ENCODE measurements at regions not wholly inside any gene's neighbourhood (a gene's known extent, or its start where the extent isn't known, plus 50 kb on each side); places are given as distances from the start of the nearest gene placed in this dataset.

- Histone ChIP-seq H3K9ac (ENCODE audit: low read depth, low read length) (no peak overlapping the region), H3K27me3 (ENCODE audit: control insufficient read depth, insufficient read depth, low read length) (no peaks in the 10 kb centered on the region), H2AK9ac (replicated peaks; ENCODE audit: low read depth, low read length, poor library complexity) (no peak overlapping the region), H3K4me1 (ENCODE audit: control insufficient read depth, insufficient read depth, low read length) (no peaks in the 10 kb centered on the region; the same call in 1 of the 2 replicates), H2AFZ (replicated peaks; ENCODE audit: low read length, poor library complexity) (no peak overlapping the region), H3K4me2 (ENCODE audit: low read depth, low read length) (no peak overlapping the region), H2BK15ac (ENCODE audit: low read depth, low read length) (no peak overlapping the region), H3K14ac (replicated peaks; ENCODE audit: low read depth, low read length) (no peak overlapping the region), H2BK20ac (ENCODE audit: low read depth, low read length) (no peak overlapping the region), H2AK5ac (ENCODE audit: low read depth, low read length) (no peak overlapping the region), H3K23ac (ENCODE audit: low read depth, low read length) (no peak overlapping the region), H3K27ac (ENCODE audit: insufficient read depth, low read length) (peak overlapping the region; percentile 53), H3K79me1 (ENCODE audit: low read depth in 1 of 2, low read length in 2 of 2) (no peaks in the 10 kb centered on the region), H2BK5ac (ENCODE audit: low read depth, low read length, poor library complexity, severe bottlenecking) (no peak overlapping the region), H3K18ac (ENCODE audit: low read depth, low read length) (no peak overlapping the region; the same call in 1 of the 2 replicates), H3K36me3 (ENCODE audit: control insufficient read depth, insufficient read depth, low read length) (no peaks in the 10 kb centered on the region), H4K91ac (ENCODE audit: insufficient read depth, low read depth, low read length) (no peak overlapping the region), H4K5ac (ENCODE audit: low read depth, low read length) (0 out of 2 replicates have a peak overlapping the region, but pooled peaks have one; percentile 6), H3K4ac (ENCODE audit: low read depth, low read length) (no peak overlapping the region), H4K8ac (ENCODE audit: low read depth in 2 of 2, low read length in 2 of 2) (no peak overlapping the region), H3K4me3 (ENCODE audit: insufficient read depth, low read depth, low read length) (no peak overlapping the region), H3K56ac (ENCODE audit: extremely low read depth, insufficient read depth, low read length) (no peak overlapping the region), H3K9me1 (ENCODE audit: insufficient read depth, low read length) (no peaks in the 10 kb centered on the region), H3K9me3 (ENCODE audit: control insufficient read depth, insufficient read depth, low read length) (no peaks in the 10 kb centered on the region), H4K20me1 (ENCODE audit: insufficient read depth, low read length) (no peaks in the 10 kb centered on the region), H2BK120ac (ENCODE audit: low read depth, low read length) (no peak overlapping the region)
- WGBS, 2 experiments (ENCODE audit: extremely low coverage in 2 of 2, insufficient read length in 1 of 2): 87% methylated on average over 3 of the region's 12 CpGs; no CpG with 5 or more reads in 1 of the 2 experiments
- intact Hi-C loops (cut with micrococcal nuclease): no loop called here
- POLR2A ChIA-PET (ENCODE audit: unreplicated experiment): no interaction called here
- in situ Hi-C loops (cut with MboI; ENCODE audit: low sequenced_read_pairs): no loop called here
- CTCF ChIA-PET: interaction anchor here (0.5 to 0.6 kb wide), 2 partner anchors 12 to 49 kb away, joined by 3 read pairs; no protein-coding TSS in a partner anchor
- BruUV-seq (replicated peaks): no TSS peak
- dilution Hi-C loops (cut with HindIII; ENCODE audit: low sequenced_read_pairs, unreplicated experiment): no loop called here
- no peak for ATAC-seq (ENCODE audit: low read depth)
- no peak for DNase-seq
- TF ChIP-seq FOS (IDR thresholded peaks at IDR 0.05; ENCODE audit: low read depth, low read length) (no peak), BHLHE40 (IDR thresholded peaks at IDR 0.05; ENCODE audit: low read depth, low read length) (no peak), SMC3 (IDR thresholded peaks at IDR 0.05; ENCODE audit: low read depth, low read length) (no peak), RAD21 (IDR thresholded peaks at IDR 0.05; ENCODE audit: low read length) (no peak), MAZ (IDR thresholded peaks at IDR 0.05; ENCODE audit: borderline replicate concordance, low read depth, low read length) (no peak), ELK1 (IDR thresholded peaks at IDR 0.05; ENCODE audit: borderline replicate concordance, low read depth, low read length) (no peak), RFX5 (IDR thresholded peaks at IDR 0.05; ENCODE audit: low read depth, low read length) (no peak), RCOR1 (IDR thresholded peaks at IDR 0.05; ENCODE audit: insufficient replicate concordance, low read length) (no peak), CEBPB (IDR thresholded peaks at IDR 0.05; ENCODE audit: low read depth, low read length) (no peak), MAFK (IDR thresholded peaks at IDR 0.05; ENCODE audit: low read depth, low read length) (no peak), POLR2A (IDR thresholded peaks at IDR 0.05; ENCODE audit: low read depth, low read length) (no peak), CHD1 (IDR thresholded peaks at IDR 0.05; ENCODE audit: low read depth, low read length) (no peak), NFE2L2 (IDR thresholded peaks at IDR 0.05; ENCODE audit: low read depth, low read length) (no peak)
- TF ChIP-seq, protein P1, sequence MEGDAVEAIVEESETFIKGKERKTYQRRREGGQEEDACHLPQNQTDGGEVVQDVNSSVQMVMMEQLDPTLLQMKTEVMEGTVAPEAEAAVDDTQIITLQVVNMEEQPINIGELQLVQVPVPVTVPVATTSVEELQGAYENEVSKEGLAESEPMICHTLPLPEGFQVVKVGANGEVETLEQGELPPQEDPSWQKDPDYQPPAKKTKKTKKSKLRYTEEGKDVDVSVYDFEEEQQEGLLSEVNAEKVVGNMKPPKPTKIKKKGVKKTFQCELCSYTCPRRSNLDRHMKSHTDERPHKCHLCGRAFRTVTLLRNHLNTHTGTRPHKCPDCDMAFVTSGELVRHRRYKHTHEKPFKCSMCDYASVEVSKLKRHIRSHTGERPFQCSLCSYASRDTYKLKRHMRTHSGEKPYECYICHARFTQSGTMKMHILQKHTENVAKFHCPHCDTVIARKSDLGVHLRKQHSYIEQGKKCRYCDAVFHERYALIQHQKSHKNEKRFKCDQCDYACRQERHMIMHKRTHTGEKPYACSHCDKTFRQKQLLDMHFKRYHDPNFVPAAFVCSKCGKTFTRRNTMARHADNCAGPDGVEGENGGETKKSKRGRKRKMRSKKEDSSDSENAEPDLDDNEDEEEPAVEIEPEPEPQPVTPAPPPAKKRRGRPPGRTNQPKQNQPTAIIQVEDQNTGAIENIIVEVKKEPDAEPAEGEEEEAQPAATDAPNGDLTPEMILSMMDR (conservative IDR thresholded peaks at IDR 0.05; ENCODE audit: low read depth, low read length): no peak
- TF ChIP-seq, protein P2, sequence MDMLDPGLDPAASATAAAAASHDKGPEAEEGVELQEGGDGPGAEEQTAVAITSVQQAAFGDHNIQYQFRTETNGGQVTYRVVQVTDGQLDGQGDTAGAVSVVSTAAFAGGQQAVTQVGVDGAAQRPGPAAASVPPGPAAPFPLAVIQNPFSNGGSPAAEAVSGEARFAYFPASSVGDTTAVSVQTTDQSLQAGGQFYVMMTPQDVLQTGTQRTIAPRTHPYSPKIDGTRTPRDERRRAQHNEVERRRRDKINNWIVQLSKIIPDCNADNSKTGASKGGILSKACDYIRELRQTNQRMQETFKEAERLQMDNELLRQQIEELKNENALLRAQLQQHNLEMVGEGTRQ (IDR thresholded peaks at IDR 0.05; ENCODE audit: low read depth, low read length): no peak
Observed at GRCh38 chr2:32877587-32878510, 68.9 kb upstream of the LTBP1 start.

Data from IMR-90 (cell line).